ENCODE measurements at regions not wholly inside any gene's neighbourhood (a gene's known extent, or its start where the extent isn't known, plus 50 kb on each side); places are given as distances from the start of the nearest gene placed in this dataset.

- no peak for TF ChIP-seq CTCF (IDR thresholded peaks at IDR 0.05)
- no peak for TF ChIP-seq POLR2A (IDR thresholded peaks at IDR 0.05)
Measured at GRCh38 chr1:232532901-232533300, 97.0 kb downstream of the SIPA1L2 start.

All from vagina (tissue), 2 donors.